Coronary artery (tissue), 2 donors: ENCODE measurements at regions not wholly inside any gene's neighbourhood (a gene's known extent, or its start where the extent isn't known, plus 50 kb on each side); places are given as distances from the start of the nearest gene placed in this dataset.
"Not testable (repeated sequence)": the region's sequence is repeated elsewhere in the genome, so short reads cannot be mapped to it uniquely, and the experiment has no call there.

ENCODE experiments used
- DNase-seq: peaks from one replicate; pipeline ENCODE4 v3.0.0-alpha.2; 2017; ENCODE audit warnings: low spot score
- H3K27ac ChIP-seq, 2 donors: fragments of 200-600 bp; sonication (generic); one replicate each; pipeline ENCODE4 v1.5.1; 2016 to 2019
- H3K4me3 ChIP-seq: fragments of 200-600 bp; sonication (generic); 2 replicates; pipeline ENCODE4 v1.5.1; 2016; ENCODE audit warnings: mild to moderate bottlenecking, moderate library complexity
- CTCF ChIP-seq: fragments of 200-600 bp; sonication (generic); IDR thresholded peaks from one replicate; pipeline ENCODE4 v1.5.1; 2019; ENCODE audit warnings: antibody characterized with exemption

DNA sequence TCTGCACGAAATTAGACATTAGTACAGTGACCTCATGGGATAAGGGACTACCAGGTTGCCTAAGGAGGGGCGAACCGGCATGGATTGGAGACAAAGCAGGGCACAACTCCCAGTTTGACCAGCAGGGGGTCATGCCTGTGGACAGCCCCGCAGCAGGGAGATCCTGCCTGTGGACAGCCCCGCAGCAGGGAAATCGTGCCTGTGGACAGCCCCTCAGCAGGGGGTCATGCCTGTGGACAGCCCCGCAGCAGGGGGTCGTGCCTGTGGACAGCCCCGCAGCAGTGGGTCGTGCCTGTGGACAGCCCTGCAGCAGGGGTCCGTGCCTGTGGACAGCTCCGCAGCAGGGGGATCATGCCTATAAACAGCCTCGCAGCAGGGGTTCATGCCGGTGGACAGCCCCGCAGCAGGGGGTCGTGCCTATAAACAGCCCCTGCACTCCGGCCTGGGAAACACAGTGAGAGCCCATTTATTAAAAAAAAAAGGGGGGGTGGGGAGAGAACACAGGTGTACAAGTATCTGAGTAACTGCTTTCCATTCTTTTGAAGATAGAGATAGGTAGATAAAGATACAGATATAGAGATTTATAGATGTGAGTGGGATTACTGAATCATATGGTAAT is 176.5 kb downstream of the FOXD4L6 start:
- not testable (repeated sequence) for H3K27ac ChIP-seq, DNase-seq, H3K4me3 ChIP-seq

DNA sequence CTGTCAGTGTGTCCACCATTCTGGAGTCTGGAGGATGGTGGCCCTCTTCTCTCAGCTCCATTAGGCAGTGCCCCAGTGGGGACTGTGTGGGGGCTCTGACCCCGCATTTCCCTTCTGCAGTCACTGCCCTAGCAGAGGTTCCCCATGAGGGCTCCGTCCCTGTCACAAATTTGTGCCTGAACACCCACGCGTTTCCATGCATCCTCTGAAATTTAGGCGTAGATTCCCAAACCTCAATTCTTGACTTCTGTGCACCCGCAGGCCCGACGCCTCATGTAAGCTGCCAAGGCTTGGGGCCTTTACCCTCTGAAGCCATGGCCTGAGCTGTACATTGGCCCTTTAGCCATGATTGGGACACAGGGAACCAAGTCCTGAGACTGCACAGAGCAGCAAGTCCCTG is 182.3 kb downstream of the FOXD4L6 start:
- not testable (repeated sequence) for DNase-seq, H3K4me3 ChIP-seq

GRCh38 chr9:40942730-40943129 is 185.8 kb downstream of the FOXD4L6 start:
- H3K4me3 ChIP-seq, DNase-seq, H3K27ac ChIP-seq: not testable (repeated sequence)

More for the DNA sequence above, 182.3 kb downstream of the FOXD4L6 start:
- not testable (repeated sequence) for H3K27ac ChIP-seq

DNA sequence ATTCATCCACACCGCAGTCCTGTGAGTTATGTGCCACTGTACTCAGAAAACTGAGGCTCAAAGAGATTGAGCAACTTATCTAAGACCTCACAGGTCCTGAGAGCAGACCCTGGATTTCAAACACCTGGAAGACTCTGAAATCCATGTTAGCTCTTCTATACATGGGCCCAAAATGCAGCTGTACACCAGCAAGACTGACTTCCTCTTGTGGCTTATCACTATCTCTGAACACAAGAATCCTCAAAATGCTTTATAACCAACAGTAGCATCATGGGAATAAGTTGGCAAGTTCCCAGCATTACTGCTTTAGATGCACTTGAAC is 188.6 kb downstream of the FOXD4L6 start:
- H3K4me3 ChIP-seq, DNase-seq, H3K27ac ChIP-seq: not testable (repeated sequence)

- not testable (repeated sequence) for H3K27ac ChIP-seq, H3K4me3 ChIP-seq, DNase-seq
Observed at GRCh38 chr9:40939201-40939887, 189.1 kb downstream of the FOXD4L6 start.

DNA sequence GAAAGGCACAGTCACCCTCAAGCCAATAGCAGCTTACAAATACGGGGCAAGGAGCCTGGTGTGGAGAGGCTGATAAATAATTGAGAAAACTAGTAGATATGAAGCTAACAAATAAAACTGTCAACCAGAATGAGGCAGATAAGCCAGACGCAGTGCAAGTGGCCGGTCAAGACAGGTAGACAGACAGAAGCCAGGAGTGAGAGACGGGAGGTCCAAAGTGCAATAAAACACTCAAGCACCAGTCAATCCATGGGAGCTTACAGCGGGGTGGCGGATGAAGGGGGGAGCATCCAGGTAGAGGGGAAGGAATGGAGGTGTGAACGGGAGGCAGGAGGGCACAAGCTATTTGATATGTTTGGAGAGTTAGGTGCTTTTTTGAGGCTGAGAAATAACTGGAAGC is 193.1 kb downstream of the FOXD4L6 start:
- Histone ChIP-seq H3K27ac (no peak overlapping the region), H3K4me3 (no peak overlapping the region)
- no peak for DNase-seq
- TF ChIP-seq CTCF, result no peak

- not testable (repeated sequence) for H3K27ac ChIP-seq, DNase-seq, H3K4me3 ChIP-seq
Observed at GRCh38 chr9:40934480-40934879, 194.0 kb downstream of the FOXD4L6 start.

GRCh38 chr9:40930426-40930825 is 198.1 kb downstream of the FOXD4L6 start:
- H3K4me3 ChIP-seq, DNase-seq, H3K27ac ChIP-seq: not testable (repeated sequence)

GRCh38 chr9:40929488-40929845 is 199.0 kb downstream of the FOXD4L6 start:
- H3K27ac ChIP-seq, H3K4me3 ChIP-seq, DNase-seq: not testable (repeated sequence)

GRCh38 chr9:40928803-40929487 is 199.5 kb downstream of the FOXD4L6 start:
- TF ChIP-seq CTCF, result no peak
- no peak for DNase-seq
- Histone ChIP-seq H3K4me3 (no peak overlapping the region), H3K27ac (no peak overlapping the region)

DNA sequence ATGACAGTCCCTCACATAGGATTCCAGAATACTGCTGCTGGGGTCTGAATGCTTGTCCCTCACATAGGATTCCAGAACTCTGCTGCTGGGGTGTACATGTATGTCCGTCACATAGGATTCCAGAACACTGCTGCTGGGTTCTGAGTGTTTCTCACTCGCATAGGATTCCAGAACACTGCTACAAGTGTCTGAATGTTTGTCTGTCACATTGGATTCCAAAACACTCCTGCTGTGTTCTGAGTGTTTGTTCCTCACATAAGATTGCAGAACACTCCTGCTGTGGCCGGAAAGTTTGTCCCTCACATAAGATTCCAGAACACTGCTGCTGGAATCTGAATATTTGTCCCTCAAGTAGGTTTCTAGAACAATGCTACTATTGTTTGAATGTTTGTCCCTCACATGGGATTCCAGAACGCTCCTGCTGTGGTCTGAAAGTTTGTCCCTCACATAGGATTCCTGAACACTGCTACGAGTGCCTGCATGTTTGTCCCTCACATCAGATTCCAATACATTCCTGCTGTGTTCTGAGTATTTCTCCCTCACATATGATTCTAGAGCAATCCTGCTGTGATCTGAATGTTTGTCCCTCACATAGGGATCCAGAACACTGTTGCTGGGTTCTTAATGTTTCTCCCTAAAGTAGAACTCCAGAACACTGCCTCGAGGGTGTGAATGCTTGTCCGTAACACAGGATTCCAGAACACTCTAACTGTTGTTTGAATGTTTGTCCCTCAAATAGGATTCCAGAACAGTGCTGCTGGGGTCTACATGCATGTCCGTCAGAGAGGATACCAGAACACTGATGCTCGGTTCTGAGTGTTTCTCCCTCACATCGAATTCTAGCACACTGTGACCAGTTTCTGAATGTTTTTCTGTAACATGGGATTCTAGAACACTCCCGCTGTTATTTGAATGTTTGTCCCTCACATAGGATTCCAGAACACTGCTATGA is 200.4 kb downstream of the FOXD4L6 start:
- DNase-seq, result no peak
- Histone ChIP-seq H3K27ac (no peak overlapping the region), H3K4me3 (no peak overlapping the region)
- TF ChIP-seq CTCF, result no peak
